ENCODE measurements at regions not wholly inside any gene's neighbourhood (a gene's known extent, or its start where the extent isn't known, plus 50 kb on each side); places are given as distances from the start of the nearest gene placed in this dataset.

GRCh38 chr7:41161041-41161587, 541.8 kb downstream of the INHBA start:
- no peak for TF ChIP-seq POLR2A (IDR thresholded peaks at IDR 0.05)
- no peak for TF ChIP-seq CTCF (IDR thresholded peaks at IDR 0.05)
